Neural cell (in vitro differentiated cells): ENCODE measurements at regions not wholly inside any gene's neighbourhood (a gene's known extent, or its start where the extent isn't known, plus 50 kb on each side); places are given as distances from the start of the nearest gene placed in this dataset.

ENCODE experiments used
- H2AFZ ChIP-seq: fragments of 200-600, 300-800 bp; sonication (generic), shearing (Covaris generic); 2 replicates; pipeline ENCODE4 v1.6.0; 2014; ENCODE audit warnings: low read depth, mild to moderate bottlenecking, antibody characterized with exemption, low read length, moderate library complexity
- H3F3A ChIP-seq: fragments of 200-600 bp; shearing (Covaris generic); 2 replicates; pipeline ENCODE4 v1.6.1; 2016; ENCODE audit warnings: mild to moderate bottlenecking, moderate library complexity, mixed read lengths, antibody characterized with exemption, low read length; ENCODE audit not compliant: insufficient read depth, poor library complexity, severe bottlenecking
- H3K27ac ChIP-seq: fragments of 200-600, 300-800 bp; sonication (generic), shearing (Covaris generic); 2 replicates; pipeline ENCODE4 v1.5.1; 2014; ENCODE audit warnings: mild to moderate bottlenecking, low read length, moderate library complexity
- H3K27me3 ChIP-seq: fragments of 300-800, 200-600 bp; sonication (generic), shearing (Covaris generic); 2 replicates; pipeline ENCODE4 v1.6.0; 2014; ENCODE audit warnings: mild to moderate bottlenecking, low read depth, low read length, moderate library complexity; ENCODE audit not compliant: insufficient read depth
- H3K36me3 ChIP-seq: fragments of 300-800, 200-600 bp; sonication (generic), shearing (Covaris generic); 2 replicates; pipeline ENCODE4 v1.5.1; 2014; ENCODE audit warnings: mild to moderate bottlenecking, antibody characterized with exemption, low read length, moderate library complexity; ENCODE audit not compliant: insufficient read depth
- H3K4me2 ChIP-seq: fragments of 300-800, 200-600 bp; sonication (generic), shearing (Covaris generic); 2 replicates; pipeline ENCODE4 v1.6.0; 2014; ENCODE audit warnings: mild to moderate bottlenecking, low read length
- H3K4me3 ChIP-seq: fragments of 300-800, 200-600 bp; sonication (generic), shearing (Covaris generic); 2 replicates; pipeline ENCODE4 v1.5.1; 2014; ENCODE audit warnings: mild to moderate bottlenecking, low read length, moderate library complexity
- H3K79me2 ChIP-seq: fragments of 200-600 bp; shearing (Covaris generic); replicated peaks from 2 replicates; pipeline ENCODE4 v1.6.0; 2014; ENCODE audit warnings: mild to moderate bottlenecking, low read length, moderate library complexity; ENCODE audit not compliant: insufficient read depth
- H3K9ac ChIP-seq: fragments of 300-800, 200-600 bp; sonication (generic), shearing (Covaris generic); 2 replicates; pipeline ENCODE4 v1.6.1; 2016; ENCODE audit warnings: mild to moderate bottlenecking, low read length, mixed read lengths
- H3K9me2 ChIP-seq: fragments of 200-600 bp; shearing (Covaris generic); 2 replicates; pipeline ENCODE4 v1.6.1; 2016; ENCODE audit warnings: mild to moderate bottlenecking, low read length, mixed read lengths; ENCODE audit not compliant: insufficient read depth
- H3K9me3 ChIP-seq: fragments of 200-600, 300-800 bp; sonication (generic), shearing (Covaris generic); 2 replicates; pipeline ENCODE4 v1.6.1; 2016; ENCODE audit warnings: mild to moderate bottlenecking, mixed run types, low read length, moderate library complexity, mixed read lengths
- H4K20me1 ChIP-seq: fragments of 200-600 bp; shearing (Covaris generic); 2 replicates; pipeline ENCODE4 v1.6.1; 2016; ENCODE audit warnings: mild to moderate bottlenecking, mixed run types; ENCODE audit not compliant: insufficient read depth
- EP300 ChIP-seq: fragments of 450-650 bp; conservative IDR thresholded peaks from 2 replicates; pipeline ENCODE4 v1.6.1; 2014; ENCODE audit warnings: antibody characterized with exemption, mild to moderate bottlenecking, moderate library complexity; ENCODE audit not compliant: poor library complexity, severe bottlenecking
- EZH2 ChIP-seq: fragments of 200-600, 300-800 bp; shearing (Covaris generic), sonication (generic); IDR thresholded peaks from 2 replicates; pipeline ENCODE4 v1.6.1; 2014; ENCODE audit warnings: antibody characterized with exemption, low read length, borderline replicate concordance, mild to moderate bottlenecking; ENCODE audit not compliant: insufficient read depth, poor library complexity, severe bottlenecking
- MXI1 ChIP-seq: fragments of 450-650 bp; conservative IDR thresholded peaks from 2 replicates; pipeline ENCODE4 v1.6.1; 2014; ENCODE audit warnings: antibody characterized with exemption, mild to moderate bottlenecking; ENCODE audit not compliant: poor library complexity, severe bottlenecking
- POLR2AphosphoS5 ChIP-seq: IDR thresholded peaks from 2 replicates; pipeline ENCODE4 v1.6.1; 2012
- RAD21 ChIP-seq: fragments of 450-650 bp; conservative IDR thresholded peaks from 2 replicates; pipeline ENCODE4 v1.6.1; 2014; ENCODE audit warnings: antibody characterized with exemption, mild to moderate bottlenecking, moderate library complexity
- SMC3 ChIP-seq: fragments of 450-650 bp; conservative IDR thresholded peaks from 2 replicates; pipeline ENCODE4 v1.6.1; 2014; ENCODE audit warnings: antibody characterized with exemption, mild to moderate bottlenecking, moderate library complexity; ENCODE audit not compliant: poor library complexity
- TAF1 ChIP-seq: IDR thresholded peaks from 2 replicates; pipeline ENCODE4 v1.6.1; 2012; ENCODE audit warnings: low read depth
- TF ChIP-seq, protein P1 (sequence below): fragments of 450-650 bp; IDR thresholded peaks from 2 replicates; pipeline ENCODE4 v1.5.1; 2014; ENCODE audit warnings: antibody characterized with exemption, mild to moderate bottlenecking, moderate library complexity; ENCODE audit not compliant: poor library complexity, severe bottlenecking
- TF ChIP-seq, protein P2 (sequence below): IDR thresholded peaks from 2 replicates; pipeline ENCODE4 v1.6.1; 2012; ENCODE audit warnings: borderline replicate concordance

DNA sequence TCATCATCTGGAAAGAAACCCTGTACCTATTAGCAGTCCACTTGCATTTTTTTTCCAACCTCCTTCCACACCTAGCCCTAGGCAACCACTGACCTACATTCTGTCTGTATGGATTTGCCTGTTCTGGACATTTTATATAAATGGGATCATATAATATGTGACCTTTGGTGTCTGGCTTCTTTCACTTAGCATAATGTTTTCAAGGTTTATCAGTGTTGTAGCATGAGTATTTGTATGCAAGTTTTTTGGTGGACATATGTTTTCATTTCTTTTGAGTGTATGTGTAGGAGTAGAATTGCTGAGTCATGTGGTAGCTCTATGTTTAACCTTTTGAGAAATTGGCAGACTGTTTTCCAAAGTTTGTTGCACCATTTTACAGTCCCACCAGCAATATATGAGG, 198.6 kb downstream of the CEP135 start:
- H3K4me2 ChIP-seq, result no peak overlapping the region
- no peak overlapping the region for H3K9ac ChIP-seq
- H2AFZ ChIP-seq, result no peak overlapping the region
- H3K27me3 ChIP-seq, result no peaks in the 10 kb centered on the region
- no peak overlapping the region for H3K4me3 ChIP-seq
- H4K20me1 ChIP-seq, result no peaks in the 10 kb centered on the region
- H3K36me3 ChIP-seq, result peaks cover 3% of the 10 kb centered on the region
- H3K27ac ChIP-seq, result no peak overlapping the region
- H3K9me2 ChIP-seq, result no peaks in the 10 kb centered on the region
- peaks cover 14% of the 10 kb centered on the region for H3K79me2 ChIP-seq
- TF ChIP-seq, protein P1, sequence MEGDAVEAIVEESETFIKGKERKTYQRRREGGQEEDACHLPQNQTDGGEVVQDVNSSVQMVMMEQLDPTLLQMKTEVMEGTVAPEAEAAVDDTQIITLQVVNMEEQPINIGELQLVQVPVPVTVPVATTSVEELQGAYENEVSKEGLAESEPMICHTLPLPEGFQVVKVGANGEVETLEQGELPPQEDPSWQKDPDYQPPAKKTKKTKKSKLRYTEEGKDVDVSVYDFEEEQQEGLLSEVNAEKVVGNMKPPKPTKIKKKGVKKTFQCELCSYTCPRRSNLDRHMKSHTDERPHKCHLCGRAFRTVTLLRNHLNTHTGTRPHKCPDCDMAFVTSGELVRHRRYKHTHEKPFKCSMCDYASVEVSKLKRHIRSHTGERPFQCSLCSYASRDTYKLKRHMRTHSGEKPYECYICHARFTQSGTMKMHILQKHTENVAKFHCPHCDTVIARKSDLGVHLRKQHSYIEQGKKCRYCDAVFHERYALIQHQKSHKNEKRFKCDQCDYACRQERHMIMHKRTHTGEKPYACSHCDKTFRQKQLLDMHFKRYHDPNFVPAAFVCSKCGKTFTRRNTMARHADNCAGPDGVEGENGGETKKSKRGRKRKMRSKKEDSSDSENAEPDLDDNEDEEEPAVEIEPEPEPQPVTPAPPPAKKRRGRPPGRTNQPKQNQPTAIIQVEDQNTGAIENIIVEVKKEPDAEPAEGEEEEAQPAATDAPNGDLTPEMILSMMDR, result no peak
- TF ChIP-seq SMC3, result no peak
- no peak for TF ChIP-seq EP300
- no peak for TF ChIP-seq MXI1
- TF ChIP-seq, protein P2, sequence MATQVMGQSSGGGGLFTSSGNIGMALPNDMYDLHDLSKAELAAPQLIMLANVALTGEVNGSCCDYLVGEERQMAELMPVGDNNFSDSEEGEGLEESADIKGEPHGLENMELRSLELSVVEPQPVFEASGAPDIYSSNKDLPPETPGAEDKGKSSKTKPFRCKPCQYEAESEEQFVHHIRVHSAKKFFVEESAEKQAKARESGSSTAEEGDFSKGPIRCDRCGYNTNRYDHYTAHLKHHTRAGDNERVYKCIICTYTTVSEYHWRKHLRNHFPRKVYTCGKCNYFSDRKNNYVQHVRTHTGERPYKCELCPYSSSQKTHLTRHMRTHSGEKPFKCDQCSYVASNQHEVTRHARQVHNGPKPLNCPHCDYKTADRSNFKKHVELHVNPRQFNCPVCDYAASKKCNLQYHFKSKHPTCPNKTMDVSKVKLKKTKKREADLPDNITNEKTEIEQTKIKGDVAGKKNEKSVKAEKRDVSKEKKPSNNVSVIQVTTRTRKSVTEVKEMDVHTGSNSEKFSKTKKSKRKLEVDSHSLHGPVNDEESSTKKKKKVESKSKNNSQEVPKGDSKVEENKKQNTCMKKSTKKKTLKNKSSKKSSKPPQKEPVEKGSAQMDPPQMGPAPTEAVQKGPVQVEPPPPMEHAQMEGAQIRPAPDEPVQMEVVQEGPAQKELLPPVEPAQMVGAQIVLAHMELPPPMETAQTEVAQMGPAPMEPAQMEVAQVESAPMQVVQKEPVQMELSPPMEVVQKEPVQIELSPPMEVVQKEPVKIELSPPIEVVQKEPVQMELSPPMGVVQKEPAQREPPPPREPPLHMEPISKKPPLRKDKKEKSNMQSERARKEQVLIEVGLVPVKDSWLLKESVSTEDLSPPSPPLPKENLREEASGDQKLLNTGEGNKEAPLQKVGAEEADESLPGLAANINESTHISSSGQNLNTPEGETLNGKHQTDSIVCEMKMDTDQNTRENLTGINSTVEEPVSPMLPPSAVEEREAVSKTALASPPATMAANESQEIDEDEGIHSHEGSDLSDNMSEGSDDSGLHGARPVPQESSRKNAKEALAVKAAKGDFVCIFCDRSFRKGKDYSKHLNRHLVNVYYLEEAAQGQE, result no peak
- no peak for TF ChIP-seq RAD21
- no peaks in the 10 kb centered on the region for H3K9me3 ChIP-seq
- no peaks in the 10 kb centered on the region for H3F3A ChIP-seq

DNA sequence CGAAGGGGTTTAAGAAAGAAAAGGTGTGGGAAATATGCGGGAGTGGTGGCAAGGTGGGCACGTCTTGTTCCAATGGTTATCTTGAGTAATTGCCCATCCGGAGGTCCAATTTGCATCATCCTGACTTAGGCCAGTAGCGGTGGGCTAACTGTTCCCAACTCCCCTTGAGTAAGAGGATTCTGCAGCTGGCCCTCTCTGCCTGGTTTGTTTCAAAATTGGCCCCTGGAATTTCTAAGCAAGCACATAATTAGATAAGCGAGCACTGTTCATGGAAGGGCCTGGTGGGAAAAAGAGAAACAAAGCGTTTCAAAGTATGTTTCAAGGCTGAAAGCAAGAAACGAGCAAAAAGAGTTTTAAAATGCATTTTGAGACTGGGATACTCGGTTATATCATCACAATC, 198.2 kb downstream of the CEP135 start:
- H3K79me2 ChIP-seq, result peaks cover 15% of the 10 kb centered on the region
- no peaks in the 10 kb centered on the region for H3K9me3 ChIP-seq
- no peaks in the 10 kb centered on the region for H4K20me1 ChIP-seq
- no peaks in the 10 kb centered on the region for H3K9me2 ChIP-seq
- no peaks in the 10 kb centered on the region for H3K27me3 ChIP-seq
- H3K4me2 ChIP-seq, result no peak overlapping the region
- no peak overlapping the region for H3K27ac ChIP-seq
- no peak overlapping the region for H3K9ac ChIP-seq
- H3K4me3 ChIP-seq, result no peak overlapping the region
- H3K36me3 ChIP-seq, result peaks cover 3% of the 10 kb centered on the region
- H3F3A ChIP-seq, result no peaks in the 10 kb centered on the region
- TF ChIP-seq RAD21 (no peak), TAF1 (no peak), SMC3 (no peak), EP300 (no peak), POLR2AphosphoS5 (no peak), MXI1 (no peak), EZH2 (no peak)
- TF ChIP-seq, protein P2, result no peak
- TF ChIP-seq, protein P1, result no peak
- no peak overlapping the region for H2AFZ ChIP-seq
